Smooth muscle cell (in vitro differentiated cells): ENCODE measurements at regions not wholly inside any gene's neighbourhood (a gene's known extent, or its start where the extent isn't known, plus 50 kb on each side); places are given as distances from the start of the nearest gene placed in this dataset.

Experiments
- DNase-seq: peaks from one replicate; lab custom pipeline; 2025; ENCODE audit not compliant: unreplicated experiment; lab: John Stamatoyannopoulos, UW
- H2AFZ ChIP-seq: fragments of 200-600 bp; sonication (generic); 2 replicates; pipeline ENCODE4 v1.6.0; 2016; ENCODE audit warnings: antibody characterized with exemption, low read depth, mild to moderate bottlenecking
- H3F3A ChIP-seq: fragments of 200-600 bp; sonication (generic); 2 replicates; pipeline ENCODE4 v1.6.0; 2017; ENCODE audit warnings: antibody characterized with exemption, low read depth
- H3K27ac ChIP-seq: fragments of 200-600 bp; sonication (generic); 2 replicates; pipeline ENCODE4 v1.5.1; 2016; ENCODE audit warnings: low read depth, mild to moderate bottlenecking
- H3K27me3 ChIP-seq: fragments of 200-600 bp; sonication (generic); 2 replicates; pipeline ENCODE4 v1.6.1; 2016; ENCODE audit warnings: low read depth, mild to moderate bottlenecking
- H3K36me3 ChIP-seq: fragments of 200-600 bp; sonication (generic); 2 replicates; pipeline ENCODE4 v1.5.1; 2016; ENCODE audit warnings: low read depth
- H3K4me1 ChIP-seq: fragments of 200-600 bp; sonication (generic); 2 replicates; pipeline ENCODE4 v1.5.1; 2016; ENCODE audit warnings: low read depth
- H3K4me2 ChIP-seq: fragments of 200-600 bp; sonication (generic); 2 replicates; pipeline ENCODE4 v1.6.0; 2016; ENCODE audit warnings: mild to moderate bottlenecking
- H3K4me3 ChIP-seq: fragments of 200-600 bp; sonication (generic); 2 replicates; pipeline ENCODE4 v1.5.1; 2016; ENCODE audit warnings: mild to moderate bottlenecking
- H3K79me2 ChIP-seq: fragments of 200-600 bp; sonication (generic); 2 replicates; pipeline ENCODE4 v1.6.0; 2016; ENCODE audit warnings: low read depth, mild to moderate bottlenecking
- H3K9ac ChIP-seq: fragments of 200-600 bp; sonication (generic); 2 replicates; pipeline ENCODE4 v1.6.0; 2016; ENCODE audit warnings: low read depth
- H3K9me3 ChIP-seq: fragments of 200-600 bp; sonication (generic); replicated peaks from 2 replicates; pipeline ENCODE4 v1.5.1; 2016; ENCODE audit warnings: low read depth
- H4K20me1 ChIP-seq: fragments of 200-600 bp; sonication (generic); 2 replicates; pipeline ENCODE4 v1.6.0; 2016; ENCODE audit warnings: low read depth
- WGBS: methylation state at CpG from one replicate; pipeline ENCODE4 v1.1.7; 2016; ENCODE audit warnings: low lambda C conversion rate; 5-methylcytosine and 5-hydroxymethylcytosine counted together
- TF ChIP-seq, protein P1 (sequence below): fragments of 200-600 bp; sonication (generic); IDR thresholded peaks from 2 replicates; pipeline ENCODE4 v1.5.1; 2017; ENCODE audit warnings: borderline replicate concordance, mild to moderate bottlenecking, antibody characterized with exemption; ENCODE audit not compliant: insufficient read depth, poor library complexity, severe bottlenecking

DNA sequence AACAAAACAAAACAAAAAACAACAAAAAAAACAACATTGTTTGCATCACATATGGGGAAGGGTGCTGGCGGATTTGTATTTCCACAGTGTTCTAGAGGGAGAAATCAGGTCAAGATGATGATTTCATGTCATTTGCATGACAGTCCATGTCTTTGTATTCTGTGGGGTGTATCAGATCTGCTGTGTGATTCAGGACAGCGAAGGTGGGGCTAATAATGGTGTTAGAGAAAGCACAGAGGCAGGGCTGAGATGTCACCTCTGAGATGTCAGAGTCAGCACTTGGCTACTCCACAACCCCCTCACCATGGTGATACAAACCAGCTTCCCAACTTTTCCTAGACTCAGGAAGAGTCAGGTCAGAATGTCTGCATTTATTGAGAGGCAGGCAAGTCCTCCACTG is 543.2 kb downstream of the BCL11B start:
- Histone ChIP-seq H3K79me2 (no peaks in the 10 kb centered on the region), H3K27me3 (peaks cover 2% of the 10 kb centered on the region), H2AFZ (no peak overlapping the region), H4K20me1 (no peaks in the 10 kb centered on the region), H3F3A (no peaks in the 10 kb centered on the region), H3K4me3 (no peak overlapping the region), H3K9ac (no peak overlapping the region), H3K9me3 (no peaks in the 10 kb centered on the region), H3K27ac (no peak overlapping the region), H3K4me1 (peaks cover 8% of the 10 kb centered on the region), H3K36me3 (no peaks in the 10 kb centered on the region), H3K4me2 (no peak overlapping the region)
- TF ChIP-seq, protein P1, sequence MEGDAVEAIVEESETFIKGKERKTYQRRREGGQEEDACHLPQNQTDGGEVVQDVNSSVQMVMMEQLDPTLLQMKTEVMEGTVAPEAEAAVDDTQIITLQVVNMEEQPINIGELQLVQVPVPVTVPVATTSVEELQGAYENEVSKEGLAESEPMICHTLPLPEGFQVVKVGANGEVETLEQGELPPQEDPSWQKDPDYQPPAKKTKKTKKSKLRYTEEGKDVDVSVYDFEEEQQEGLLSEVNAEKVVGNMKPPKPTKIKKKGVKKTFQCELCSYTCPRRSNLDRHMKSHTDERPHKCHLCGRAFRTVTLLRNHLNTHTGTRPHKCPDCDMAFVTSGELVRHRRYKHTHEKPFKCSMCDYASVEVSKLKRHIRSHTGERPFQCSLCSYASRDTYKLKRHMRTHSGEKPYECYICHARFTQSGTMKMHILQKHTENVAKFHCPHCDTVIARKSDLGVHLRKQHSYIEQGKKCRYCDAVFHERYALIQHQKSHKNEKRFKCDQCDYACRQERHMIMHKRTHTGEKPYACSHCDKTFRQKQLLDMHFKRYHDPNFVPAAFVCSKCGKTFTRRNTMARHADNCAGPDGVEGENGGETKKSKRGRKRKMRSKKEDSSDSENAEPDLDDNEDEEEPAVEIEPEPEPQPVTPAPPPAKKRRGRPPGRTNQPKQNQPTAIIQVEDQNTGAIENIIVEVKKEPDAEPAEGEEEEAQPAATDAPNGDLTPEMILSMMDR, result no peak
- DNase-seq, result no peak
- 92% methylated on average over 2 of the region's 2 CpGs for WGBS

DNA sequence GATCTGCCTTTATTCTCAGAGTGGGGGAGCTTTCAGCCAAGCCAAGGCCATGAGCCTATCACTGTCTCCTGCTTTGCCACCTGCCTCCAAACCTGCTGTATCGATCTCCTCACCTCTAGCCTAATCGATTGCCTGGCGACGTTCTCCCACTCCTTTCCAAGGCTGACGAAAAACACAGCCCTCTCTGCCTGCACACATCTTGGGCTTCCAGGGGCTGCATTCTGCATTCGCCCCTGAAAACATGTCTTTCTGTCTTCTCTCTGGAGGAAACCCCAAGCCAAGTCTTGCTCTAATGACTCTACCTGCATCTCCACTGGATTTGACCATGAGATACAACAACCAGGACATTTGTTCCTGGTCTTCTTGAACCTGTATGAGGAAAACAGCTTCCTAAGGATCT is 540.7 kb downstream of the BCL11B start:
- no peaks in the 10 kb centered on the region for H3F3A ChIP-seq
- no peaks in the 10 kb centered on the region for H4K20me1 ChIP-seq
- no peak for DNase-seq
- H3K4me2 ChIP-seq, result no peak overlapping the region
- no peaks in the 10 kb centered on the region for H3K27me3 ChIP-seq
- no peaks in the 10 kb centered on the region for H3K36me3 ChIP-seq
- H3K79me2 ChIP-seq, result no peaks in the 10 kb centered on the region
- H2AFZ ChIP-seq, result no peak overlapping the region
- H3K4me1 ChIP-seq, result no peaks in the 10 kb centered on the region
- WGBS, result 91% methylated on average over 6 of the region's 6 CpGs
- H3K27ac ChIP-seq, result no peak overlapping the region
- H3K9me3 ChIP-seq, result no peaks in the 10 kb centered on the region
- no peak overlapping the region for H3K9ac ChIP-seq
- TF ChIP-seq, protein P1, result no peak
- H3K4me3 ChIP-seq, result no peak overlapping the region

DNA sequence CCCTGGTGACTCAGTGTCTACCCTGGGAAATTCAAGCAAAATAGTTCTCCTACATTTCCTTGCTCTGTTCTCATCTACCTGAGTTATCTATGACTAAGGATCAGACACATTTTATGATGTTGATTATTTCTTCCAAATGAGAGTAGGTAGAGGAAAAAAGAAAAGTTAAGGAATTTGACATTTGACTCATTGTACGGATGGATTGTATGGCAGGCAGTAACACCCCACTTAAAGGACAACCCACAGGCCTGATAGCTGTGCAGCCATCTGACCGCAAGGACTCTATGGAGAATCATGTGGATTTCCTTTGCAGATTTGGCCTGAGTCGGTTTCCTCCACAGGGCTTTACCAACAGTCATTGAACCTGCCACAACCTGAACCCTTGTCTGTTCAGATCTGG is 540.3 kb downstream of the BCL11B start:
- Histone ChIP-seq H3K36me3 (no peaks in the 10 kb centered on the region), H3K27ac (no peak overlapping the region), H3K79me2 (no peaks in the 10 kb centered on the region), H4K20me1 (no peaks in the 10 kb centered on the region), H3K4me2 (no peak overlapping the region), H3K9ac (no peak overlapping the region), H3K4me3 (no peak overlapping the region), H3F3A (no peaks in the 10 kb centered on the region), H2AFZ (no peak overlapping the region), H3K9me3 (no peaks in the 10 kb centered on the region), H3K27me3 (no peaks in the 10 kb centered on the region), H3K4me1 (no peaks in the 10 kb centered on the region)
- TF ChIP-seq, protein P1, result no peak
- WGBS, result 91% methylated on average over 3 of the region's 3 CpGs
- no peak for DNase-seq

DNA sequence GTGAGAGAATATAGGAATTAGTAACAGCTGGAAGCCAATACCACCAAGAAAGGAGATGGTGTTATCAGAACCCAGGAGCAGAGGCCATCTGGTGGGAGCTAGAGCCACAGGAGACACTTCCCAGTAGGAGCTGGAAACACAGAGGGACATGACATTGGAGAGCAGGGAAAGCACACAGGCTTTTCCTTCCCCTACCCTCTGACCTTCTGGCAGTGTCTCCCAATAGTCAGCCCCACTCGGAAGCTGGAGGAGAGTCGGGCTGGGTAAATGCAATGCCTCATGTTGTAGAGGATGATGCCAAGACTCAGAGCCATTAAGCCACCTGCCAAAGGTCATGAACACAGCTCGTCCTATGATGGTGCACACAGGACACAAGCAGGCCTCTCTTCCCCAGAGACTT is 538.5 kb downstream of the BCL11B start:
- Histone ChIP-seq H2AFZ (no peak overlapping the region), H3K4me2 (no peak overlapping the region), H3K27me3 (no peaks in the 10 kb centered on the region), H3F3A (no peaks in the 10 kb centered on the region), H3K9me3 (no peaks in the 10 kb centered on the region), H3K27ac (no peak overlapping the region), H3K4me3 (no peak overlapping the region), H3K79me2 (no peaks in the 10 kb centered on the region), H4K20me1 (no peaks in the 10 kb centered on the region), H3K9ac (no peak overlapping the region), H3K36me3 (no peaks in the 10 kb centered on the region), H3K4me1 (no peaks in the 10 kb centered on the region)
- TF ChIP-seq, protein P1, result no peak
- DNase-seq, result no peak
- 85% methylated on average over 3 of the region's 3 CpGs for WGBS
